Lower leg skin (tissue), 4 donors: ENCODE measurements at regions not wholly inside any gene's neighbourhood (a gene's known extent, or its start where the extent isn't known, plus 50 kb on each side); places are given as distances from the start of the nearest gene placed in this dataset.

ENCODE experiments used
- DNase-seq, 2 donors: peaks; one replicate each; pipeline ENCODE4 v3.0.0-alpha.2; 2019; ENCODE audit warnings: low spot score in 2 of 2
- H3K4me3 ChIP-seq: fragments of 200-600 bp; sonication (generic); 2 replicates; pipeline ENCODE4 v1.5.1; 2017; ENCODE audit warnings: mild to moderate bottlenecking, low read depth; ENCODE audit not compliant: poor library complexity, severe bottlenecking
- POLR2A ChIP-seq, 2 donors: fragments of 450-650 bp; IDR thresholded peaks; one replicate each; pipeline ENCODE4 v1.6.1; 2016 to 2017; ENCODE audit warnings: antibody characterized with exemption in 2 of 2, mild to moderate bottlenecking in 1 of 2, moderate library complexity in 1 of 2
- WGBS, 2 donors: methylation state at CpG; one replicate each; pipeline ENCODE4 v1.1.5; 2018; 5-methylcytosine and 5-hydroxymethylcytosine counted together
- intact Hi-C: fragments of 100-400 bp; cut with DNase I; formaldehyde crosslinking; loops from one replicate; pipeline ENCODE4 v1.15.0; 2023; ENCODE audit warnings: low total_unique reads
- TF ChIP-seq, protein P1 (sequence below), 3 donors: fragments of 450-650 bp; IDR thresholded peaks; one replicate each; pipeline ENCODE4 v1.5.1; 2016; ENCODE audit warnings: antibody characterized with exemption in 3 of 3, mild to moderate bottlenecking in 3 of 3, moderate library complexity in 2 of 3

DNA sequence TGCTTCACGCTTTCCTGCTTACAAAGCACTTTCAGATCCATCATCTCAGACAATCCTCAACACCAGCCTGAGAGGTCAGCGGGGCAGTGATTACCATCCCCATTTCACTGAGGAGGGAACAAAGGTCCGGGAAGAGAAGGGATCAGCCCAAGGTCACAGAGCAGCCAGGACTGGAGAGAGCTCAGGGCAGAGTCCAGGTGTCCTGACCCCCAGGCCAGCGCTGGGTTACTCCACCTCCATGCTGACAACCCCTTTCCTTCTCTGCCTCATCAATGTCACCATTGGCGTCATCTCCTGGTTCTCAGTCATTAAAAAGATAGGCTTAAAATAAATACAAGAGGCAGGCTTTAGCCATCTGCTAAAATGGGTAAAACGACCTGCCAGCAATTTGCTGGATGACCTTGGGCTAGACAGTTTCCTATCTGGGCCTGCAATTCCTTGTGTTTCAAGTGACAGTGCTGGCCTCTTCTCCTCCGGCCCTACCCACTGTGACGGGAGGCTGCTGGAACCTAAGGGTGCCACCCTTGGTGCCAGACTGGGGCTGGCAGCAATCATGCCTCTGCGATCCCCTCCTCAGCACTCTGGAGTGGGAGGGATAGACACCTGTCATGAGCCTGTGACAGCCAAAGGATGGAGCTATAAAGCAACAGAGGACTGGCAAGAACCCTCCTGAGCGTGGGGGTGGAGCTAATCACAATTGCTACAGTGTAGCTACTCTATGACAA is 79.5 kb upstream of the CCL1 start:
- TF ChIP-seq POLR2A (IDR thresholded peaks at IDR 0.05) = no peak
- TF ChIP-seq, protein P1, sequence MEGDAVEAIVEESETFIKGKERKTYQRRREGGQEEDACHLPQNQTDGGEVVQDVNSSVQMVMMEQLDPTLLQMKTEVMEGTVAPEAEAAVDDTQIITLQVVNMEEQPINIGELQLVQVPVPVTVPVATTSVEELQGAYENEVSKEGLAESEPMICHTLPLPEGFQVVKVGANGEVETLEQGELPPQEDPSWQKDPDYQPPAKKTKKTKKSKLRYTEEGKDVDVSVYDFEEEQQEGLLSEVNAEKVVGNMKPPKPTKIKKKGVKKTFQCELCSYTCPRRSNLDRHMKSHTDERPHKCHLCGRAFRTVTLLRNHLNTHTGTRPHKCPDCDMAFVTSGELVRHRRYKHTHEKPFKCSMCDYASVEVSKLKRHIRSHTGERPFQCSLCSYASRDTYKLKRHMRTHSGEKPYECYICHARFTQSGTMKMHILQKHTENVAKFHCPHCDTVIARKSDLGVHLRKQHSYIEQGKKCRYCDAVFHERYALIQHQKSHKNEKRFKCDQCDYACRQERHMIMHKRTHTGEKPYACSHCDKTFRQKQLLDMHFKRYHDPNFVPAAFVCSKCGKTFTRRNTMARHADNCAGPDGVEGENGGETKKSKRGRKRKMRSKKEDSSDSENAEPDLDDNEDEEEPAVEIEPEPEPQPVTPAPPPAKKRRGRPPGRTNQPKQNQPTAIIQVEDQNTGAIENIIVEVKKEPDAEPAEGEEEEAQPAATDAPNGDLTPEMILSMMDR (IDR thresholded peaks at IDR 0.05) = no peak
- WGBS, 2 donors = 54 to 63% methylated on average over 10 of the region's 10 CpGs
- H3K4me3 ChIP-seq = no peak overlapping the region
- intact Hi-C loops = no loop called here
- DNase-seq = no peak

DNA sequence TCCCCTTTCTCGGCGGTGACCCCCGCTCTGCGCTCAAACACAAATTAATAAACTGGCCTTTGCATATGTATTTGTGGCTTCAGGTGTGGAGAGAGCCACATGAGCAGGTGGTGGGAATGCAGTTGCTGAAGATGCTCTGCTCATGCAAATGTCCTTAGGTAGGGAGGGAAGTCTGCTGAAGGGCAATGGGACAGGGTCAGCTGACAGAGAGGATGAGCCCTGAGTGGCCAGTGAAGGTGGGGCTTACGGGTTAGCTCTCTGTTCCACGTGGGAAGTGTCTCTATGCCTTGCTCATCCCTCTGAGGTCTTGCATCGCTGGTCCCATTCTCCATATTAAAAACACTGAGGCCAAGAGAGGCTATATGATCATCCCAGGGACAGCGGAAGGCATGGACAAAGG is 74.2 kb upstream of the CCL1 start:
- no peak overlapping the region for H3K4me3 ChIP-seq
- intact Hi-C loops = no loop called here
- TF ChIP-seq, protein P1 (IDR thresholded peaks at IDR 0.05) = no peak
- TF ChIP-seq POLR2A (IDR thresholded peaks at IDR 0.05) = no peak
- WGBS, 2 donors = 81 to 84% methylated on average over 8 of the region's 8 CpGs
- DNase-seq = no peak

DNA sequence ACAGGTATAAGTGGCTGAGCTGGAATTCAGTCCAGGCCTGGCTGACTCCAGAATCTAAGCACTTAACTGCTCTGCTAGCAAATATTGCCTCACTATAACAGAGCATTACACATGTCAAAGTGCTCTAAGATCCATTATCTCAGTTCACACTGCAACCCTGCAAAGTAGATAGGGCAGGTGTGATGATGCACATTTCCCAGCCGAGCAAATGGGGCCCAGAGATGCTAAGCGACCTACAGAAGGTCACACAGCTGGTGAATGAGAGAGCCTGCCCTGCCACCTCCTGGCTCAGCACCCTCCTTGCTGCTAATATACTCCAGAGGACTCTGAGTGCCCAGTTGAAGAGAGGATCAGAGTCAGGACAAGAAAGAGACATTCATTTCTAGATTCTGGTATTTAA is 73.6 kb upstream of the CCL1 start:
- 72 to 73% methylated on average over 2 of the region's 2 CpGs for WGBS, 2 donors
- intact Hi-C loops = no loop called here
- no peak overlapping the region for H3K4me3 ChIP-seq
- TF ChIP-seq, protein P1 (IDR thresholded peaks at IDR 0.05) = no peak
- TF ChIP-seq POLR2A (IDR thresholded peaks at IDR 0.05) = no peak
- no peak for DNase-seq

DNA sequence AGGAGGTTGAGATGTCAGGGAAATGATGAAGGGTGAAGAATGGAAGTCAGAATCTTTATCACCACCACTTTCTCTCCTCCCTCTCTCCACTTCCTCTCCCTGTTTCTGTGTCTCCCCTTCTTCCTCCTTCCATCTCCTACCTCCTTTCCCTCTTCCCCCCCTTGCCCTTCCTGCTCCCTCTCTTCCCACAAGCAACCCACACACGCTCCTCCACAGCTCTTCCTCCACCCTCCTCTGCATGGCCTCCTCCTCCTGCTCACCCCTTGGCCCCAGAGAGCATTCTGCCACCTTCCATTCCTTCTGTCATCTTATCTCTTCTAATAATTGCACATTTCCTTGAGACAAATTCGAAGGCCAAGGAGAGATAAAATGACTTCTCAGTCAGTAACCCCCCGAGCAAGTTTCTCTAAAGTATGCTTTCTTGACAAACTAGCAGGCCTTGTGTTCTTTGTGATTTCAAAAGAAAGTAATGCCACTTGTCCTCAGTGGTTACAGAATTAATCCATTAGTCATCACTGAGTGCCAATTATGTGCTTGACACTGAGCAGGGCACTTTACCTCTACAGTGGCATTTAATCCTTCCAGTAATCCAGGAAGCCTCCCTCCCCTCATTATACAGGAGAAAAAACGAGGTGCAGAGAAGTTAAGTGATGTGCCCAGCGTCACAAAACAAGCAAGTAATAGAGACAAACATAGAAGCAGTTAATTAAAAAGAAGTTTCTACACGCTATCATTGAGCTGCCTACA is 72.3 kb upstream of the CCL1 start:
- intact Hi-C loops = no loop called here
- DNase-seq = no peak
- no peak for TF ChIP-seq POLR2A (IDR thresholded peaks at IDR 0.05)
- TF ChIP-seq, protein P1 (IDR thresholded peaks at IDR 0.05) = no peak
- H3K4me3 ChIP-seq = no peak overlapping the region
- 44 to 49% methylated on average over 6 of the region's 6 CpGs for WGBS, 2 donors

DNA sequence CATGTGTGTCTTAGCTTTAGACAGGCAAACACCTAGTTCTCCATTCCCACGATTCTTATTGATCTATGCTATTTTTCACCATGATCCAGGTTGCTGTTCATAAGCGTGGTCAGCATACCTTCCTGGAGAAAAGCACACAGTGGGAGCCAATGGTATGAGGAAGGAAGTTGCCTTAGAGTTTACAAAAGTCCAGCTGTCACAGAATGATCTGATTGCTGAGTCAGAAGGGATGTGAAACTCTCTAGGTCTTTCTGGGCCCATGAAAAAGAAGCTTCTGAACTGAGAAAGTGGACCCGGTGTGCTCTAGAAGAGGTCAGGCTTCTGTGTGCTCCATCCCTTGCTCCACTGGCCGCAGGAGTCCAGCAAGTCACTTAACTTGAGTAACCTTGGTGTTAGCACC is 71.0 kb upstream of the CCL1 start:
- no peak for DNase-seq
- WGBS, 2 donors = 48 to 73% methylated on average over 4 of the region's 4 CpGs
- intact Hi-C loops = no loop called here
- no peak overlapping the region for H3K4me3 ChIP-seq
- no peak for TF ChIP-seq POLR2A (IDR thresholded peaks at IDR 0.05)
- TF ChIP-seq, protein P1 (IDR thresholded peaks at IDR 0.05) = no peak
